H1 (cell line): ENCODE measurements at regions not wholly inside any gene's neighbourhood (a gene's known extent, or its start where the extent isn't known, plus 50 kb on each side); places are given as distances from the start of the nearest gene placed in this dataset.

Source experiments
- ASH2L ChIP-seq: fragments of 200-600, 300-600 bp; sonication (generic); IDR thresholded peaks from one replicate; pipeline ENCODE4 v1.7.1; 2017; ENCODE audit warnings: low read length
- BACH1 ChIP-seq: IDR thresholded peaks from 2 replicates; pipeline ENCODE4 v1.6.1; 2012; ENCODE audit warnings: low read length, improper control_type of control experiment
- GTF2F1 ChIP-seq: IDR thresholded peaks from 2 replicates; pipeline ENCODE4 v1.6.1; 2012; ENCODE audit warnings: low read depth, low read length, improper control_type of control experiment, borderline replicate concordance
- JUN ChIP-seq: IDR thresholded peaks from 2 replicates; pipeline ENCODE4 v1.6.1; 2011; ENCODE audit warnings: low read depth, mild to moderate bottlenecking, improper control_type of control experiment, low read length

- TF ChIP-seq ASH2L (no peak), JUN (no peak), GTF2F1 (no peak), BACH1 (no peak)
Observed at GRCh38 chr11:121814962-121815361, 301.1 kb downstream of the BLID start (continued).
